ENCODE measurements at regions not wholly inside any gene's neighbourhood (a gene's known extent, or its start where the extent isn't known, plus 50 kb on each side); places are given as distances from the start of the nearest gene placed in this dataset.

DNA sequence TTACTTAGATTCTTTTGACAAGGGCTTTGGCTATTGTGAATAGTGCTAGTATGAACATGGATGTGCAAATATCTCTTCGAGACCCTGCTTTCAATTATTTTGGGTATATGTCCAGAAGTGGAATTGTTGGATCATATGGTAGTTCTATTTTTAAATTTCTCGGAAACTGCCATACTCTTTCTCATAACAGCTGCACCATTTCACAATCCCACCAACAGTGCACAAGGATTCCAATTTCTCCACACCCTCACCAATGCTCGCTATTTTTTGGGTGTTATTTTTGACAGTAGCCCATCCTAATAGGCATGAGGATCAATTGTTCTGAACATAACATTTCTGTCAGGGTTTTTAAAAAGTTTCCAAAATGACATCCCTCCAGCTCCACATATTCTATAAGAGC is 69.2 kb upstream of the ESR1 start:
- TF ChIP-seq, protein P1, sequence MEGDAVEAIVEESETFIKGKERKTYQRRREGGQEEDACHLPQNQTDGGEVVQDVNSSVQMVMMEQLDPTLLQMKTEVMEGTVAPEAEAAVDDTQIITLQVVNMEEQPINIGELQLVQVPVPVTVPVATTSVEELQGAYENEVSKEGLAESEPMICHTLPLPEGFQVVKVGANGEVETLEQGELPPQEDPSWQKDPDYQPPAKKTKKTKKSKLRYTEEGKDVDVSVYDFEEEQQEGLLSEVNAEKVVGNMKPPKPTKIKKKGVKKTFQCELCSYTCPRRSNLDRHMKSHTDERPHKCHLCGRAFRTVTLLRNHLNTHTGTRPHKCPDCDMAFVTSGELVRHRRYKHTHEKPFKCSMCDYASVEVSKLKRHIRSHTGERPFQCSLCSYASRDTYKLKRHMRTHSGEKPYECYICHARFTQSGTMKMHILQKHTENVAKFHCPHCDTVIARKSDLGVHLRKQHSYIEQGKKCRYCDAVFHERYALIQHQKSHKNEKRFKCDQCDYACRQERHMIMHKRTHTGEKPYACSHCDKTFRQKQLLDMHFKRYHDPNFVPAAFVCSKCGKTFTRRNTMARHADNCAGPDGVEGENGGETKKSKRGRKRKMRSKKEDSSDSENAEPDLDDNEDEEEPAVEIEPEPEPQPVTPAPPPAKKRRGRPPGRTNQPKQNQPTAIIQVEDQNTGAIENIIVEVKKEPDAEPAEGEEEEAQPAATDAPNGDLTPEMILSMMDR (IDR thresholded peaks at IDR 0.05; ENCODE audit: insufficient read depth, low read depth, low read length) = no peak
- no peak for TF ChIP-seq EZH2 (IDR thresholded peaks at IDR 0.05; ENCODE audit: insufficient read depth, low read length)
